BJ (cell line): ENCODE measurements at regions not wholly inside any gene's neighbourhood (a gene's known extent, or its start where the extent isn't known, plus 50 kb on each side); places are given as distances from the start of the nearest gene placed in this dataset. TPM values are rescaled to one million over a fixed set of nuclear protein-coding genes. Genes with fewer than 3 reads are reported as not detected.
A peak's percentile ranks its signal among the peaks of the same experiment; 100 is the strongest.

Experiments used
- CTCF ChIA-PET: fragments of 350-600 bp; formaldehyde crosslinking; extraction: SDS; loops from one replicate; lab custom pipeline; 2021; ENCODE audit warnings: antibody characterized with exemption, inconsistent platforms; lab: Yijun Ruan, JAX
- POLR2A ChIA-PET: fragments of 300-600 bp; sonication (Branson Sonifier 250); formaldehyde crosslinking; extraction: SDS; loops from one replicate; lab custom pipeline; 2021; ENCODE audit warnings: antibody characterized with exemption; lab: Charles Lee
- DNase-seq: peaks from one replicate; pipeline ENCODE4 v3.0.0-alpha.2; 2011; ENCODE audit warnings: low read depth
- H3K27me3 ChIP-seq: 2 replicates; pipeline ENCODE4 v1.6.0; 2011; ENCODE audit warnings: low read length; ENCODE audit not compliant: control insufficient read depth, insufficient read depth
- H3K36me3 ChIP-seq: 2 replicates; pipeline ENCODE4 v1.5.1; 2011; ENCODE audit warnings: low read length; ENCODE audit not compliant: control insufficient read depth, insufficient read depth
- H3K4me3 ChIP-seq: 2 replicates; pipeline ENCODE4 v1.5.1; 2011; ENCODE audit warnings: low read depth, mild to moderate bottlenecking, control low read depth, low read length
- CTCF ChIP-seq: IDR thresholded peaks from 2 replicates; pipeline ENCODE4 v1.5.1; 2011; ENCODE audit warnings: low read depth, mild to moderate bottlenecking, control low read depth, inconsistent platforms, low read length, moderate library complexity; ENCODE audit not compliant: insufficient read depth
- small RNA-seq: library from RNA; depleted of rRNA; stranded (forward); fragments of <200 nt; gene quantifications from one replicate; pipeline ENCODE3, GENCODE V24; 2012; ENCODE audit warnings: low replicate concordance, low read depth; ENCODE audit not compliant: insufficient read length

GRCh38 chr18:55018602-55019001, 59.3 kb upstream of the CCDC68 start:
- ChIA-PET CTCF (no interaction called here), POLR2A (no interaction called here)
- no peaks in the 10 kb centered on the region for H3K27me3 ChIP-seq
- H3K4me3 ChIP-seq: no peak overlapping the region
- peak; percentile 39 for DNase-seq
- H3K36me3 ChIP-seq: no peaks in the 10 kb centered on the region
- TF ChIP-seq CTCF: no peak

GRCh38 chr18:55014095-55014494, 54.8 kb upstream of the CCDC68 start:
- ChIA-PET CTCF (interaction anchor here (1.2 kb wide), 1 partner anchor 31 kb away, joined by 6 read pairs; no protein-coding TSS in a partner anchor), POLR2A (no interaction called here)
- Histone ChIP-seq H3K27me3 (no peaks in the 10 kb centered on the region), H3K4me3 (no peak overlapping the region), H3K36me3 (no peaks in the 10 kb centered on the region)
- TF ChIP-seq CTCF: no peak
- no peak for DNase-seq

- H3K36me3 ChIP-seq: no peaks in the 10 kb centered on the region
- no peak for DNase-seq
- CTCF ChIA-PET: interaction anchor here (1.2 kb wide), 1 partner anchor 30 kb away, joined by 6 read pairs; no protein-coding TSS in a partner anchor
- no peak for TF ChIP-seq CTCF
- H3K27me3 ChIP-seq: no peaks in the 10 kb centered on the region
- POLR2A ChIA-PET: no interaction called here
- H3K4me3 ChIP-seq: no peak overlapping the region
Measured at GRCh38 chr18:55013685-55014084, 54.4 kb upstream of the CCDC68 start.

- Histone ChIP-seq H3K36me3 (no peaks in the 10 kb centered on the region), H3K4me3 (no peak overlapping the region), H3K27me3 (no peaks in the 10 kb centered on the region; the same call in 1 of the 2 replicates)
- ChIA-PET CTCF (interaction anchor here (1.2 kb wide), 1 partner anchor 30 kb away, joined by 6 read pairs; no protein-coding TSS in a partner anchor), POLR2A (no interaction called here)
- no peak for TF ChIP-seq CTCF
- no peak for DNase-seq
Measured at GRCh38 chr18:55013086-55013485, 53.8 kb upstream of the CCDC68 start.

- no peaks in the 10 kb centered on the region; the same call in none of the 2 replicates for H3K27me3 ChIP-seq
- no peak for TF ChIP-seq CTCF
Measured at GRCh38 chr18:55012008-55012407, 52.7 kb upstream of the CCDC68 start.

More at GRCh38 chr18:55012008-55012407, 52.7 kb upstream of the CCDC68 start:
- ChIA-PET CTCF (no interaction called here), POLR2A (no interaction called here)
- H3K4me3 ChIP-seq: no peak overlapping the region
- no peaks in the 10 kb centered on the region for H3K36me3 ChIP-seq
- DNase-seq: peak; percentile 18

Small RNA genes lying in the stretch of these regions (small RNA-seq; reads per million reads assigned to genes)
- not detected for gene RNA5SP459
